IPS-NIHi7 (cell line): ENCODE measurements at regions not wholly inside any gene's neighbourhood (a gene's known extent, or its start where the extent isn't known, plus 50 kb on each side); places are given as distances from the start of the nearest gene placed in this dataset.
A peak's percentile ranks its signal among the peaks of the same experiment; 100 is the strongest.

ENCODE experiments used
- DNase-seq: peaks from one replicate; pipeline ENCODE4 v3.0.0; 2012; ENCODE audit warnings: mixed read lengths; ENCODE audit errors: extremely low spot score

GRCh38 chr10:36381748-36382147, 739.7 kb upstream of the FZD8 start:
- DNase-seq = no peak

GRCh38 chr10:36380538-36380937, 738.4 kb upstream of the FZD8 start:
- DNase-seq = no peak

GRCh38 chr10:36375107-36375506, 733.0 kb upstream of the FZD8 start:
- no peak for DNase-seq

GRCh38 chr10:36373424-36374096, 731.5 kb upstream of the FZD8 start:
- DNase-seq = peak; percentile 28

DNA sequence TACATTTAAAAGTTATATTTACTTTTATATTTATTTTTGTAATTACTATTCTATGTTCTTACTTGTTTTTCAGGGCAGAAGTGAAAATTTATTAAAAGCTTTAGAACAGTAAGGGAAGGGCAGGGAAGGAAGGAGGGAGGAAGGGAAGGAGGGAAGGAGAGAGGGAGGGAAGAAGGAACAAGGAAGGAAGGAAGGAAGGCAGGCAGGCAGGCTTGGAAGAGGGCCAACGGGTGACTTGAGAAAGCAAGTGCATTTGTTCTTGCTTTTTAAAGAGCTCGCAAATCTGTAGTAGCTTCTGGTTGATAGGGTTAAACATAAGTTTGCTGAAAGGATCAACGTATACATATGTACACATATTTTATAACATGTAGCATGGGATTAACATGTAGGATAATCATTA, 725.3 kb upstream of the FZD8 start:
- no peak for DNase-seq

DNA sequence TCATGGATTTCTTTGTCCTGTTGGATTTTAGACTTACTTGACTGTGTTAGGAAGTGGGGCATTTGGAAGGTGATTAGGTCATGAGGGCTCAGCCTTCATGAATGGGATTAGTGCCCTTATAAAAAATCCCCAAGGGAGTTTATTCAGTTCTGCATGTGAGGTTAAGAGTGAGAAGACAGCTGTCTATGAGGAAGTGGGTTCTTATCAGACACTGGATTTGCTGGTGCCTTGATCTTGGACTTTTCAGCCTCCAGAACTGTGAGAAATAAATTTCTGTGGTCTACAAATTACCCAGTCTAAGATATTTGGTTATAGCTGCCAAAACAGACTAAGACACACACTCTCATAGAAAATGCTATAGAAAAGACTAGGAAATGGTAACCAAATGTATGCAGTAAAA, 724.7 kb upstream of the FZD8 start:
- no peak for DNase-seq

DNA sequence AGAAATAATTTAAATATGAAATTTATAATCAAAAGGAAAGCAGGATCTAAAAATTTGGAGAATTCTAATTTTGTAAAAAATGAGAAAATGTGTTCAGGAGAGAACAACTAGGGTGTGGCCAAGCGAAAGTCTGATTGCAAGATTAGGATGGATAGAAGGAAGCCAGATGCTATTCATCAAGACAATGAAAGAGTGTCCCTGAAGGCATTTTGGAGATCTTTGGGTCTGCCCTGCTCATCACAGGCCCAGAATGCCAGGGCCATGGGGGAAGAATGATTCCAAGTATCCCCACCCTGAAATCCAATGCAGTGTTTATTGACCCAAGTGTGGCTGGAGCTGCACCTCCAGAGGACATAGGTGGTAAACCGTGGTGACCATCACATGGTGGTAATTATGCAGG, 724.0 kb upstream of the FZD8 start:
- no peak for DNase-seq

DNA sequence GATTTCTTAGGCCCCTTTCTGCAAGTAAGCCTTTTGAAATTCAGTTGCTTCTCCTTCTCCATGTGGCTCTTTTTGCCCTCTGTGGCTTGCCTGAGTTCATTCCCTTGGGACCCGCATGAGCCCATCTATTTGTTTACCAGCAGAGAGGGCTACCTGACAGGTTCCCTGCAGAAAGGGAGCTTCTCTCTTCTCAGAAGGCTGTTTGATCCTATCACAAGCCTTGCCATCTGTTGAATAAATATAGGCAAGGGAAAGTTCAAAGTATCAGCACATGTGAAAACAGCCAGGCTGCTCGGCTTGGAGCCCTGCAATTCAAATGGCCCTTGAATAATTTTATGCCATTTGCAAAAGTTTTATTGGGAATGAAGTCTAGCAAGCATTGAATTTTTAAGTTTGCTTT, 720.2 kb upstream of the FZD8 start:
- DNase-seq = peak; percentile 29

DNA sequence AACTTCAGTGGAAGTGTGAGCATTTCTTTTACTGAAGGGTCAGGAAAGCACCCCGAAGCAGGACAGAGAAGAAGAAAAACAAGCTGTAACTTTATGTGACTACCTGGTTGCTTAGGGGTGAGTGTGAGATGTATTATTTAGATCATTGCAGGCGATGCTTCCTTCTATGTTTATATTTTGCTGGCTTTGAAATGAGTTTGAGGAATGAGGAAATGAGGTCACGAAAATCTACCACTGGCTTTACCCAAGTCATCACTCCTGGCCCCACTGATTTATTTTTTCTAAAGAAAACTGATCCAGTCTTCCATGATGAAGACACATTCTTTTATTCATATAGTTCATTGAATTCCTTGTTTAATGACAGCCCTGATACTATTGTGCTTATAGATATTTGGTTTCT, 716.6 kb upstream of the FZD8 start:
- DNase-seq = no peak

DNA sequence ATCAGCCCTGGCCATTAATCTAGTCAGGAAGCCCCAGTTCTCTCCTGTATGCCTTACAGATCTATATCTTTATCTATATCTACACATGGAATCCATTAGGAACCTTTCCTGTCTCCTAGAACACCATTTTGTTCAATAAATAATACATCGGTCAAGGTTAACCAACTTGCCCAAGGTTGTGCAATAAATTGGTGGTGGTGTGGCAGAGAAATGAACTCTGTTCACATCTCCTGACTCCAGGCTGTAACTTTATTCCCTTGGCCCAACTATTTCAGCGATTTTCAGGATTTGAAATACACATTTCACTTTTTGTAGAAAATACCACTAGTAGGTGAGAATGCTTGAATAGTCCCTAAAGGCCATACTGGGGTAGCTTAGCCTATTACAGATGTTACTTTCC, 712.5 kb upstream of the FZD8 start:
- DNase-seq = no peak

DNA sequence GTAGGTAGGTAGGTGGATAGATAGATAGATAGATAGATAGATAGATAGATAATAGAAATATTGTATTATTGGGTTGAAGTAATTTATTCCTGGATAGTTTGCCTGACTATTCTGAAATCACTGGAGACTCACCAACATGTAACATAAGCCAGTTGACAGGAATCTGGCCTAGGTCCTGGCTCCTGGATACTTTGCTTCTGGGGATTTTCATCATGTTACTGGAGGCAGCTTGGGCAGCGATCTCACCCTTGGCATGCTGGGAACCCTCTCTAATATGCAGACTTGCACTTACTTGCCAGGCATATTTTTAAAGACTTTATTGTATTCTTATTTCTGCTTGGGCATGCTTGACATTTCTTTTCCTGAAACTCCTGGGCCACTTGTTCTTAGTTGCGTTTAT, 709.1 kb upstream of the FZD8 start:
- DNase-seq = no peak

DNA sequence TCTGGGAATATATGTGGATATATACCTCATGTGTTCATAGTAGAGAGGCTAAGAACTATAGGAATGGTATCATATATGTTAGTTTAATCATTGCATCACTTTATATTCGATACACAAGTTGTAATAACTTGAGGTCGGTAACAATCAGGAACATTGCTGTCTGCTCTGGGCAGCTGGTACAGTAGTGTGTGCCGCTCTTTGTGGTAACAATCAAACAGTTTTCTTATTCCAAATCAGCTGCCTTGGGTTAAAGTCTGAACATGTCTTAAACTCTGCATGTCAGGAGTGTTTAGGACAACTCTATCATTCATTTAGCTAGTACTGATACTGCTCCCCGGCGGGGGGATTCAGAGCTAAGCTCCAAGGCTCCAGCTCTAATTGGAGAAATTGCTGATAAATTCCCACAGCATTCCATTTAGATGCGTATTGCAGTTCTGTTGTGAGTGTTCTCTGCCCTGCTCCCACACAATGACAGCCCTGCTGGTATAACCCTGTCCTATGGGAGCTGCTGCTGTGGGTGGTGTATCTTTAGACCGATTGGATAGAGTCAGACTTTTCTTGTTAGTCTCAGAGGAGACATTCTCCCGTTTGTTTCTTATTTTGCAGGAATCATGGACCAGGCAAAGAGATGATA, 707.5 kb upstream of the FZD8 start:
- peak; percentile 20 for DNase-seq

DNA sequence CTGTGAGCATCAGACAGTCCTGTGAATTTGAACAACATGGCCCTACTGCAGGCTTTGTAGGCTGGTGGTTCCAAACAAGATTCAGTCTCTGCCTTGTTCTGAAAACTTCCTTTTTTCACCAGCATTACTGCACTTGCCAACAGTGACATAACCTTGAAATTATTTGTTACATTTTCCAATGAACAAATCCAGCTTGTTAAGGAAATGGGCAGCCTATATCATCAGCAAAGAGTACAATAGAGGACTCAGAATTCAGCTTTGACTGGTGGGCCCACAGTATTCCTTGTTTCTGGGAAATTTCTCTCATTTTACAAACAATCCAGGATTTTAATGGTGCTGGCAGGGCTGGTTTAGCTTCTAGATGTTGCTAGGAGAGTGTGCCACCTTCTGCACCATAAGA, 703.7 kb upstream of the FZD8 start:
- no peak for DNase-seq

DNA sequence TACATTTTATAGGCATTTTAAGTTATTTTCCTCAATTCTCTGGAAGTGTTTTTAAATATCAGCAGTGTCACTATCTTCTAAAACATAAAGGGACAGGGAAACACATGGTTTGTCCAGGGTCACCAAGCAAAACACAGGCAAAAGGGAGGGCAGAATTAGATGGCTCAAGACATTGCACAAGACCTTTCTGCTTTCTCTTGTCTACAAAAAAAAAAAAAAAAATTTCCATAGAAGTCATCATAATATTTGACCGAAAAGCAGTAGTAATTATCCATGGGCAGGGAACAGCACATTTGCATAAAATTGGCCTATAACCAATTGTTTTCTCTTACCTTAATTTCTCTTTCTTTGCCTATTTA, 703.1 kb upstream of the FZD8 start:
- no peak for DNase-seq

DNA sequence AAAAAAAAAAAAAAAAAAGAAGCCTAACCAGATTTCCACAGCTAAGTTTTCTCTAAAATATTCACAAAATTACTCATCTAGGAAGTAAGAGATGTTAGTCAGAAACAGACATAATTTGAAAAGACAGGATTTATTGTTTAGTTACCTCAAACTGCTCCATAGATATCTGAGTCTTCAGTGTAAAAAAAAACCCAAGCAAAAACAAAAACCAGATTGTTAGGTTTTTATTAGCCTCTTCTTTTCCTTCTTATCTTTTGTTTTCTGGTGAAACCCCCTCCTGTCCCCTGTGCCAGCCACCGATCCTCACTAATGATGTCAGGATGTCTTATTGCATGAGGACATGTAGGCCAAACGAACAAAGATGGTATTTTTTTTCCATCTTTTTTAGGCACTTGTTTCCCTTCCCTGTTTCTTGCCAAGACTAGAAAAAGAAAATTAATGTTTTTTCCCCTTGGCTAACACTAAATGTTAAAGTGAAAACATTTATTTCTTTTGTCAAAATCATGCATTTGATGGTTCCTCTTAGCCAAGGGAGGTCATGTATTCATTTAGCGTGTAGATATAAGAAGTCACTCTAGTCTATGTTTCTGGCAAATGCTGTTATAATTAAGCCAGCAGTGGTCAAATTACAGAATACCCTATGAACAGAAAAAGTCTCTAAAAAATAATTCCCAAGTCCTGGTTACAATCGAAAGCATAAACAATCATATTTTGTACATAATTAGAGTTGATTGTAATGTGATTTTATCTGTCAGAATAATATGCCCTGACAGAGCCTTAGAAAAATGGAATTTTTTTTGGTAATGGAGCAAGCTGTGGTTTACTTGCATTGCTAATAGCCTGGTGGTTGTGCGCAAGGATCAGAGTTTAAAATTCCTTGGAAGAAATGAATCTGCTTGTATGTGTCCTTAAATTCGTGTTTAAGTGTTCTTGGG, 702.4 kb upstream of the FZD8 start:
- DNase-seq = no peak

GRCh38 chr10:36342781-36343180, 700.7 kb upstream of the FZD8 start:
- no peak for DNase-seq

GRCh38 chr10:36341471-36341870, 699.4 kb upstream of the FZD8 start:
- no peak for DNase-seq

GRCh38 chr10:36336315-36336714, 694.2 kb upstream of the FZD8 start:
- DNase-seq = no peak

- no peak for DNase-seq
Observed at GRCh38 chr10:36333446-36333845, 691.4 kb upstream of the FZD8 start.

DNA sequence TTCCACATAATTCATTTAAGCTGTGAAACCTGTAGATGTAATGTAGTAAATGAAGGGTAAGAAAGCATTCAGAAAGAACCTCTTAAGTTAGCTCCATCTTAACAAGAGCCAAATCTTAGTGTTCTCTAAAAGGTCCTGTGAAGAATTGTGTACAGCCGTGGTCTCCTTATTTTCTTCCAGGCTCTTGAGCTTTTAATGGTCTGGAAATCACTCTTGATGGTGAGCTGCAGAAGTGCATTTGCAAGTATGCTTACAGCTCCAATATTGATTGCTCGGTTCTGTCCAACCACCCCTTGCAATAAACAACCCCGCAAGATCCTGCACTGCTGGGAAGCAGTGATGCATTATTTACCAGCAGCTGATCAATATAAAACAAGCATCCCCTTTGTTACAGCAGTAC, 690.8 kb upstream of the FZD8 start:
- no peak for DNase-seq

GRCh38 chr10:36331121-36331520, 689.0 kb upstream of the FZD8 start:
- DNase-seq = no peak

GRCh38 chr10:36325815-36326214, 683.7 kb upstream of the FZD8 start:
- no peak for DNase-seq

- DNase-seq = no peak
Observed at GRCh38 chr10:36324831-36325230, 682.7 kb upstream of the FZD8 start.
